HG02623 (cell line): ENCODE measurements at regions not wholly inside any gene's neighbourhood (a gene's known extent, or its start where the extent isn't known, plus 50 kb on each side); places are given as distances from the start of the nearest gene placed in this dataset.
"Not testable (repeated sequence)": the region's sequence is repeated elsewhere in the genome, so short reads cannot be mapped to it uniquely, and the experiment has no call there.

ENCODE experiments used
- ATAC-seq: cut with Tn5 transposase; IDR thresholded peaks from one replicate; pipeline ENCODE4 v1.9.1; 2021; ENCODE audit warnings: moderate library complexity; ENCODE audit not compliant: unreplicated experiment

- no peak for ATAC-seq
Measured at GRCh38 chrX:97850911-97851310, 967.2 kb downstream of the RPA4 start.

DNA sequence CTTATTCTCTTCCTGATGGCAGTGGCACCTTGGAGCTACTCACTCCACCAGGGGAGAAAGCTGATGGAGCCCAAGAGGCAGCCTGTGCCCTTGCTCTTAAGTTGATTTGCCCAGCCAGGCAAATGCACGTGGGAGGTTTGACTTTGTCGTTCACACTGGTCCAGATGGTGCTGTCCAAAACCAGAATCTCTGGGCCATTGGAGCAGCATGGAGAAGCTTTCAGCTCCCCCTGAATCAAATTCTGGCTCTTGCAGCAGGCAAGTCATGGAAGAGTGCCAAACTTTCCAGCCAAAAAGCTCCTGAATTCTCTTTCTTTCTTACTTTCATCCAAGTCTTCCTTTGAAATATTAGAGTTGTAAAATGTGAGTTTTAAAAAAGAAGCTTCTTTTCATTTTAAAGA, 970.4 kb downstream of the RPA4 start:
- no peak for ATAC-seq

DNA sequence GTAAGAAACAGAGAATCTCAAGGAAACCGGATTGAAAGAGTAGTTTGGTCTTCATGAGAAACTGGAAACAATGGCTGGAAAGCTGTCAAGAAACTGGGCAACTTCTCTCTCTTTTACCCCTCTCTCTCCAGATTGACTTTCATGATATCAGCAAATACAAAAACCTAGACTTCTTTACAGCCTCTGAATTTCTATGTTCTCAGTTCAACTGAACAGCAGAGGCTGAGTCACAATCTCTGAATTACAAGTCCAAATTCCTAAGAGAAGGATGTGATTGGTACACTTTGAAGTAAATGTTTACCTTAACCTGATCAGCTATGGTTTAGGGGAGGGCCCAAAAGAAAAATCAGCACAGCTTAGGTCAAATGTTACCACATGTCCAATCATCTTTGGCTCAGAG, 974.9 kb downstream of the RPA4 start:
- ATAC-seq, result no peak

GRCh38 chrX:97860226-97860625, 976.5 kb downstream of the RPA4 start:
- ATAC-seq, result no peak

DNA sequence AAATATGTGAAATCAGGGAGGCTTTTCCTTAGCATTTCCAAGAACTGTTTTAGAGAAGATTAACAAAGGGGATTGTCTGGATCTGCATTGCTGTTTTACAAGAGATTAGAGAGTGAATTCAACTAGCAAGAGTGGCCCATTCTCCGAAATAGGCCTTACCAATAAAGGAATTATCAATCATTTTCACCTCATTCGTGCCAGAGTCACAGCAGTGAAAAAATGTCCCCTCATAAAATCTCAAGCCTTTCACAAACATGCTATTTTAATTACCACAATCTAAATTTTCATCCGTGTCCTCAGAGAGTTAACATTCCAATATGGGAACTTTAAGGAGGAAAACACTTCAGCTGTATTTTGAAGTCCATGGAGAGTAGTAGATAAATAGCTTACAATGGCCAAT, 979.6 kb downstream of the RPA4 start:
- ATAC-seq, result no peak

GRCh38 chrX:97867266-97867665, 983.6 kb downstream of the RPA4 start:
- ATAC-seq, result no peak

GRCh38 chrX:97876697-97877407, 993.1 kb downstream of the RPA4 start:
- no peak for ATAC-seq

GRCh38 chrX:97882306-97882705, 998.6 kb downstream of the RPA4 start:
- no peak for ATAC-seq

DNA sequence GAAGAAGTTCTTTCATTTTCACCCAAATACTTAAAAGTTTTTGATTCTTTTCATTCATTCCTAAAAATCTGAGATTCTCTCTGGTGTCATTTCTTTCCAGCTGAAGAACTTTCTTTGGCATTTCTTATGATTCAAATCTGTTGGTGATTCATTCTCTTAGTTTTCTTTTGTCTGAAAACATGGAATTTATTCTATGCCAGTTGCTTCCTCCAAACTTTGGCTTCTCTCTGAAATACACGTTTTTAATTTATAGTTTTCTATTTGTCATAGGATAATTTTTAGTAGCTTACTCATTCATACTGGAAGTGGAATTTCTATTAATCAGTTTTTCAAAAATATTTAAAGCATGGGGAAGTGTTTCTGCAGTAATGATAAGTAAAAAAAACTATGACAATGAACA, 1012.0 kb downstream of the RPA4 start:
- no peak for ATAC-seq

GRCh38 chrX:97897998-97898397, 1014.3 kb downstream of the RPA4 start:
- no peak for ATAC-seq

DNA sequence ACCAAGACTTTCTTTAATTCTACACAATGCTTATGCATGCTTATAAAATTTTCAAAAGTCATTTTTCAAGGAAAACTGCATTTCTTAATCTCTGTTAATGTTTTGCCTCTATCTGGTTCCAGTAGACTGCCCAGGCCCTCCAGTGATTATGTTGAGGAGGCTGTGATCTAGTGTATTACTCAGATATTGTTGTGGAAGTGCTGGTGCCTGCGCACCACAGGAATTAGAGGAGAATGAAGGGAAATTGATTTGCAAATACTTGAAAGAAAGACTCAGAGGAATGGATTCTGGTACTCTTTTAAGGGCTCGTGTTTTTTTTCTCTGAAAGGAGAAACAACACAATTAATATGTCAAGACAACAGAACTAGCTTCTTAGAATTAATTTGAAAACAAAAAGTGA, 1015.1 kb downstream of the RPA4 start:
- no peak for ATAC-seq

- ATAC-seq, result no peak
Measured at GRCh38 chrX:97907791-97908190, 1024.1 kb downstream of the RPA4 start.

- peak; percentile 97 for ATAC-seq
Measured at GRCh38 chrX:97909245-97909644, 1025.5 kb downstream of the RPA4 start.

- ATAC-seq, result not testable (repeated sequence)
Measured at GRCh38 chrX:97915390-97915789, 1031.7 kb downstream of the RPA4 start.

- not testable (repeated sequence) for ATAC-seq
Measured at GRCh38 chrX:97921223-97921622, 1037.5 kb downstream of the RPA4 start.

DNA sequence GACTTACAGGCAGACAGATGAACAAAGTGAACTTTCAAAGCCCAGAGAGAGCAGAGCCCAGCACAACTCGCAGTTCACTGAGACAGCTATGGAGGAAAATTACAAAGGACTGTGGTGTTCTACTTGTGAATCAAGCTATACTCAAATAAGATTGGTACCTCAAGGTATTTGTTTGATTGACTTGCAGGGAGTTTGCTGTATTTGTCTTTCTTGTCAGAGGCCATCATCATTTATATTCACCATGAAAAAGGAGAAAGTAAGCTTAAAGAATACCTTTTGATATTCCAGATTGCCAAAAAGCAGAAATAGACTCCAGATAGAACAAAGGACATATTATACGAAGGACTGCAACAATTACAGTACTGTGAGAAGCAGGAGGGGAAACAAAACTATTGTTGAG, 1047.9 kb downstream of the RPA4 start:
- ATAC-seq, result no peak

- ATAC-seq, result no peak
Measured at GRCh38 chrX:97936296-97936695, 1052.6 kb downstream of the RPA4 start.

GRCh38 chrX:97938706-97939105, 1055.0 kb downstream of the RPA4 start:
- ATAC-seq, result no peak

GRCh38 chrX:97968376-97969163, 1084.9 kb downstream of the RPA4 start:
- ATAC-seq, result no peak

- ATAC-seq, result no peak
Measured at GRCh38 chrX:97984641-97985040, 1100.9 kb downstream of the RPA4 start.

- ATAC-seq, result no peak
Measured at GRCh38 chrX:97985096-97985495, 1101.4 kb downstream of the RPA4 start.

- no peak for ATAC-seq
Measured at GRCh38 chrX:97987979-97988378, 1104.3 kb downstream of the RPA4 start.
